Activated CD4-positive, alpha-beta T cell treated with anti-CD3 and anti-CD28 coated beads, Interleukin-2, amount 50 U/mL, for 16 hours (primary cell): ENCODE measurements at regions not wholly inside any gene's neighbourhood (a gene's known extent, or its start where the extent isn't known, plus 50 kb on each side); places are given as distances from the start of the nearest gene placed in this dataset.
A peak's percentile ranks its signal among the peaks of the same experiment; 100 is the strongest.
"Not testable (repeated sequence)": the region's sequence is repeated elsewhere in the genome, so short reads cannot be mapped to it uniquely, and the experiment has no call there.

Source experiments
- DNase-seq: peaks from one replicate; pipeline ENCODE4 v3.0.0-alpha.2; 2020

DNA sequence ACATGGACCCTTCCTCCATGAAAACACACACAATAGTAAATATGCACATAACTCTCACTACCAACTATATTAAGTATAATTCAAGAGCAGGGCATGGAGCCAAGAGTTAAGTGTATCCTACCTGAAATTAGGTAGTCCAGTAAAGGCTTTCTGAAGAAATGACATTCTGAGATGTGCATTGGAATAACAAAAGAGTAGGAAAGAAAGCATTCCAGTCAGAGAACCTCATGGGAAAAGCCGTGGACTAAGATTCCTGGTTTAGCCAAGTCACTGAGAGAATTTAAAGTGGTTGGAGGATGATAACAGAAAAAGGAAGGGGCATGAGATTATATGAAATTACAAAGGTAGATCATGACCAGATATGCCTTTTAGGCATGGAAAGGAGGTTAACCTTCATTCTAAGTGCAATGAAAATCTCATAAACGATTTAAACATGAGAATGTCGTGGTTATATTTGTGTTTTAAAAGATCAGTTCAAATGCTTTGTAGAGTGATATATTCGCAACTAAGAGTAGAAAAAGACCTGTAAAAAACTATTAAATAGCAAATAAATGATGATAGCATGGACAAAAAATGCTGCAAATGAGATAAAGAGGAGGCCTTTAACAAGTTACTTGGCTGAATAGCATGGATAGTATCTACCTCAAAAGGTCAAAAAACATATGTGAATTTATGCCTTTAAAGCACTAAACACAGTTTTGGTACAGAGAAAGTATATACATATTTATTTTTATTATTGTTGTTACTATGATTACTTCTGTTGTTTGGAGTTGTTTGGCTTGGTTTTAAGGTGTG lies 767.4 kb upstream of the GHITM start:
- no peak for DNase-seq

GRCh38 chr10:83372646-83373045 lies 766.7 kb upstream of the GHITM start:
- DNase-seq = no peak

- DNase-seq = peak; percentile 11
Measured at GRCh38 chr10:83373671-83374070, 765.6 kb upstream of the GHITM start.

GRCh38 chr10:83374741-83375140 lies 764.6 kb upstream of the GHITM start:
- DNase-seq = no peak

DNA sequence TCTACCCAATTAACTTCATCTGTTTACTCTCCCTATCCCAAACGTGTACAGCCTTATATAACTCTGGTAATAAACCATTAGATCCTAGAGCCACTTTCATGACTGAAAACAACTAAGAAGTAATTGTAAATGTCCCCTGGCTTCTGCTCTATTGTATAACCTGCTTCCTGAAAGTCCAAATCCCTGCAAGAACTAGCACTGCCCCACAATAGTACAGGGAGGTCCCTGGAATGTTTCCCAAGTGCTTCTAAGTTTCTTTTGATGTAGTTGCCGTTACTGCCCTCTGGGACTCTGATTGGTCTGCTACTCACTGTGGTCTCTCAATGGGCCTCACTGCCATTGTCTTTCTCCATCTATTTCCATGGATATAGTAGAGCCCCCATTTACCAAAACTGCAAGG lies 764.0 kb upstream of the GHITM start:
- no peak for DNase-seq

DNA sequence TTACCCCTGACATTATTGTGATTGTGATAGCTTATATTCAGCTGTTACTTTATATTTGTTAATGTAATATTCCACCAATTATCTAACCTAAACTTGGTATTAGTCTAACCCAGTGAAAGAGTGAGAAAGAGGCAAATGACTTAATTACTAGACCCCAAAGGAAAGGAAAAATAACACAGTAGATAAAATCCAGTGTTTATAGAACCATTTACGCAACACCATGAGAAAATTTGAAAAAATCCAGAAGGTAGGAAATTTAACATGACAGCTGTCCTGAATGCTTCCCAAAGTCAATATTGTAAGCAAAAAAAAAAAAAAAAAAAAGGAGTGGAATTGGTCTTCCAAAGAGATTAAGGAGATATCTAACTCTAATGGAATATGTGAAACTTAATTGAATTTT lies 741.5 kb upstream of the GHITM start:
- no peak for DNase-seq

DNA sequence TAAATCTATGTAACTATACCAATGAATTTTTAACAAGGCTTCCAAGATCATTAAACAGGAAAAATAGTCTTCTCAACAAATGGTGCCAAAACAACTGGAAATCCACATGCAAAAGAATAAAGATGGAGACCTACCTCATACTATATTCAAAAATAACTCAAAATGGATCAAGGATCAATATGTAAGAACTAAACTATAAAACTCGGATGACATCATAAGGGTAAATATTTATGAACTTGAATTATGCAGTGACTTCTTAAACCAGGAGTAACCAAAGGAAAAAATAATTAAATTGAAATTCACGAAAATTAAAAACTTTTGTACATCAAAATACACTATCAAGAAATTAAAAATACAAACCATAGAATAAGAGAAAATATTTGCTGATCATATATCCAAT lies 728.7 kb upstream of the GHITM start:
- DNase-seq = no peak

DNA sequence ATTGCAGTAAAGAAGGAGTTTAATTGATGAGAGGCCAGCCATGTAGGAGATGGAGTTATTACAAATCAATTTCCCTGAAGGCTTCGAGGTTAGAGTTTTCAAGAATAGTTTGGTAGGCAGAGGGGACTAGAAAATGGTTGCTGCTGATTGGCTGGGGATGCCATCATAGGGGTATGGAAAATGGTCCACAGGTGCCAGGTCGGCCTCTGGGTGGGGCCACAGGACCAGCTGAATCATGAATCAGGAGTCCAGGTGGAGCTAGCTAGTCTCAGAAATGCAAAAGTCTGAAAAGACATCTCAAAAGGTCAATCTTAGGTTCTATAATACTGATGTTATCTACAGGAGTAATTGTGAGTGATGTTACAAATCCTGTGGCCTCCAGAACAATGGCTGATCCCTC lies 714.0 kb upstream of the GHITM start:
- no peak for DNase-seq

DNA sequence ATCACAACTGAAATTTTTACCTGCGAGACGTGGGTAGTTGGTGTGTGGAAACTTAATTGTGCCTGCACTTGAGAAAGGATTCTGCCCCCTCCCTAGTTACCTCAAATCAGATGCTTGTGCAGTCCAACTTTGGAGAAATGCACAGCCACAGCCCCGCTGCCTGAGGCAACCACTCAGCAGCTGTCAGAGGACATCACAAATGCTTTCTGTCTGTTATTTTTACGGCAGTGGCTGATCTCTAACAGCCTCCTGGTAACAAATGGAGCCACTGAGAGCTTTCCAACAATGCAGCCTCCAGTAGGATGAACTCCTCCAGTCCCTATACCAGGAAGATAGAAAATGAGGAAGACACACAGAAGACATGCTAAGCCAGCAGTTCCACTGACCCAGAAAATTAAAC lies 712.2 kb upstream of the GHITM start:
- DNase-seq = no peak

DNA sequence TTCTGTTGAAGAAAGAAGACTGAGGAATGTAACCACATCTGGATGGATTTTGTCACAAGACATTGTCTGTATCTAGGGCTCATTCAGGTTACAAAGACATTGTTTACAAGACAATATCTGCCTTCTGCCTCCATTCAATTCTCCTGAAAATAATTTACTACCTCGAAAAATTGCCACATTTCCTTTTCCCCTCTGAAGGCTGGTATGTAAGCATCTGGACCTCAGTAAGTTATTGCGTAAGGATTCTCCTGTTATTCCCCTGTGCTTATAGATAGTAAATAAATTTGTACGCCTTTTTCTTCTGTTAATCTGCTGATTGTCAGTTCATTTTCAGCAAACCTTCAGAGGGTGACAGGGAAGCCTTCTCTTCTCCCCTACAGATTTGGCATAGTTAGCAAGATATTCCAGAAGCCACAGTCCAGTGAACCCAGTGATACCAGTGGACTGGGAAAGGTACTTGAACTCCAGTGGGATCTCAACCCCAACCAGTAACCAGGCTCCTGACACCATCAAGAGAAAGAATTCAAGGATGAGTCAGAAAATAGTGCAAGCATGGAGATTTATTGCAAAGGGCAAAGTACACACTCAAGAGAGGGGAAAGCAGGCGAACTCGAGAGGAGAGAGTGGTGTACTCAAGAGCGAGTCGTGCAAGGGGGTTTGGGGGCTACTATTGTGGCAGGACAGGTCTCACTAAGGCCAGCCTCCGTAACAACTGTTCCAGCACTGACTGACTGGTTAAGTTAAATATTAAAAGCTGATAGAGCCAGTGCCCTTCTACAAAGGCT lies 706.9 kb upstream of the GHITM start:
- no peak for DNase-seq

DNA sequence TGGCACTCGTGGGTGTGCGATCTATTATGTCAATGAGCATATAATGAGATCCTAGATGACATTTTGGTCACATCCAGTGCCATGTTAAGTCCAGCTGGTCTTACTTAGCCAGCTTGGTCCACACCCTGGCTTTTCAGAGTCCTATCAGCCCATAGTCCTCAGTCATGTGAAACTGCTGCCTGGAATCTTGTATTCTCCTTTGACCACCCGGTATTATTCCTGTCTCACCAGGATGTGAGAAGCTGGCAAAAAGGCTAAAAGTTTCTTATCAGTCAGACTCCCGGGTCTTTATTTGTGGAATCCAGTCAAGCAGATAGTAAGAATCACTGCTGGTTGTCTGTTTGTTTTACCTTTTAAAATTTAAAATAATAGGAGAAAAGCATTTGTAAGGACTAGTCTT lies 705.6 kb upstream of the GHITM start:
- no peak for DNase-seq

GRCh38 chr10:83448013-83448412 lies 691.3 kb upstream of the GHITM start:
- no peak for DNase-seq

DNA sequence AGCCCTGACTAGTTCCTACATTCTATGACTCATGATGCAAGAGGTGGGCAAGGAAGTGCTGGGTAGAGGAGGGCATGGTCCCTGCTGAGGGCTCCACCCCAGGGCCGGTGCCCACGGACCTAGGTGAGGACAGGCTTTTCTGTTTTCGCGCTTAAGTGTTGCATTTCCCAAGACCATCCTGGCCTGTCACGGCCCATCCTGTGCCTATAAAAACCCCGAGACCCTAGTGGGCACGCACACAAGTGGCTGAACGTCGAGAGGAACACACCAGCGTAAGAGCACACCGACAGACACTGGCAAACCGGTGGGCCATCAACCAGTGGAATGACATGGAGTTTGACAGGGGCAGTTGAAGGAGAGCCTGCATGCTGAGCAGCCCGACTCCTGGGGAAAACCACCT lies 680.7 kb upstream of the GHITM start:
- DNase-seq = no peak

DNA sequence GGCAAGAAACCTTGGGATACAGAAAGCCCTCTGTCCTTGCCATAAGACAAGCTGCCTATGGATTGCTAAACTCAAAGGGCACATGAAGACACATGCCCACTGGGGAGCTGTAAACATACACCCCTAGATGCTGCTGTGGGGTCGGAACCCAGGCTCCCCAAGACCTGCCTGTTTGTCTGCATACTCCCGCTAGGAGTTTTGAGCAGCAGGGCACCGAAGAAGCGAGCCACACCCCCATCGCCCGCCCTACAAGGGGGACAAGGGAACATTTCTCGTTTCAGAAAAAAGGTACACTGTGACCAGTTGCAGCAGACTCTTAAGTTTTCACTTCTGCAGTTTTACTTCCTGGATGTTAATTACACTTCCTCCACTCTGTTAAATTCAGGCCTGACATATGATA lies 680.2 kb upstream of the GHITM start:
- DNase-seq = no peak

DNA sequence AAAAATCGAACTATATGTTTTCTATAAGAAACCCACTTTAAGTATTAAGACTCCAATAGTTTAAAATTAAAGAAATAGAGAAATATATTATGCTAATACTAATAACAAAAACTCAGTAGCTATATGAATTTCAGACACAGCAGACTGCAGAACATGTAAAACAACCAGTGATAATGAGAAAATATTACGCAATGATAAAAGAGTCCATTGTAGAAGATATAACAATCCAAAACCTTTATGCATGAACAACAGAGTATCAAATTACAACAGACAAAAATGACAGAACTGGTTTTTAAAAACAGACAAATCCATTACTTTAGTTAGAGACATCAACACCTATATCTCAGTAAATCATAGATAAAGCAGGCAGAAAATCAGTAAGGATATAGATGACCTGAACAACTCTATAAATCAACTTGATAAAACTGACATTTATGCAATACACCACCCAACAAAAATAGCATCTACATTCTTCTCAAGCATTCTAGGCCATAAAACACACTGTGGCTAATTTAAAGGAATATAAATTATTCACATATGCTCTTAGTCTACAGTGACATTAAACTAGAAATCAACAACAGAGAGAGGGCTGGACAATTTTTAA lies 669.5 kb upstream of the GHITM start:
- DNase-seq = no peak

DNA sequence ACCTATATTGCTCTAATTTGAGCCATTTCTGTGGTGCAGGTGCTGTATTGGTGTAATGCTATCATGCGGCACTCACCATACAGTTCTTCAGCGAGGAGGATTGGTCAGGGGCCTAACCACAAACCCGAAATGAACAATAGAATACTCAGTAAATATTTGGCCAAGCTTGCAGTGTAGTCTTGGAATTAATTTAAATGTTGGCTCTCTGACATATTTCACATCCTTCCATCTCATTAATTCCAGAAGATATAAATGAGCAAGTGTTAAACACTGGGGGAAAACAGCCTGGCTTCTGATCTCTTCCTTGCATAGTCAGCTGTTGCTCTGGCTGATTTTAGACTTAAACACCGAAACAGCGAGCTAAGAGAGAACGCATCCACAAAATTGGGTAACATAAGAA lies 663.1 kb upstream of the GHITM start:
- no peak for DNase-seq

- no peak for DNase-seq
Measured at GRCh38 chr10:83489161-83489560, 650.1 kb upstream of the GHITM start.

- no peak for DNase-seq
Measured at GRCh38 chr10:83492004-83492403, 647.3 kb upstream of the GHITM start.

GRCh38 chr10:83512681-83513080 lies 626.6 kb upstream of the GHITM start:
- no peak for DNase-seq

DNA sequence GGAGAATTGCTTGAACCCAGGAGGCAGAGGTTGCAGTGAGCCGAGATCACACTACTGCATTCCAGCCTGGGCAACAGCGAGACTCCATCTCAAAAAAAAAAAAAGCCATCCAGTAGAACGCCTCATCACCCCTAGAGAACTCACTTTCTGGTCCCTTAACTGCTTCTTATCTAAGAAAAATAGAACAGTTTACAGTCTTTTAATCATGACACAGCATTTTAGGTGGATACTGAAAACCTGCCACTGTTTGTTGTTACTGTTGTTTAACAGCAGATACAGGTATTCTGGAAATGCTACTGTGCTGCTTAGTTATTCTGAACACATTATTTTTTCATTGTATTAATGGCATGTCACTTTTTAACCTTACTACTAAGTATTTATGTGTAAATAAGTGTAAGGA lies 624.3 kb upstream of the GHITM start:
- no peak for DNase-seq

GRCh38 chr10:83516788-83517187 lies 622.5 kb upstream of the GHITM start:
- DNase-seq = no peak

- DNase-seq = no peak
Measured at GRCh38 chr10:83517456-83517855, 621.9 kb upstream of the GHITM start.

GRCh38 chr10:83518779-83519178 lies 620.5 kb upstream of the GHITM start:
- no peak for DNase-seq

- not testable (repeated sequence) for DNase-seq
Measured at GRCh38 chr10:83520386-83520785, 618.9 kb upstream of the GHITM start.
